HG03565 (cell line): ENCODE measurements at regions not wholly inside any gene's neighbourhood (a gene's known extent, or its start where the extent isn't known, plus 50 kb on each side); places are given as distances from the start of the nearest gene placed in this dataset.

Source experiments
- ATAC-seq: cut with Tn5 transposase; IDR thresholded peaks from one replicate; pipeline ENCODE4 v1.9.1; 2021; ENCODE audit warnings: mild to moderate bottlenecking, moderate library complexity; ENCODE audit not compliant: unreplicated experiment

DNA sequence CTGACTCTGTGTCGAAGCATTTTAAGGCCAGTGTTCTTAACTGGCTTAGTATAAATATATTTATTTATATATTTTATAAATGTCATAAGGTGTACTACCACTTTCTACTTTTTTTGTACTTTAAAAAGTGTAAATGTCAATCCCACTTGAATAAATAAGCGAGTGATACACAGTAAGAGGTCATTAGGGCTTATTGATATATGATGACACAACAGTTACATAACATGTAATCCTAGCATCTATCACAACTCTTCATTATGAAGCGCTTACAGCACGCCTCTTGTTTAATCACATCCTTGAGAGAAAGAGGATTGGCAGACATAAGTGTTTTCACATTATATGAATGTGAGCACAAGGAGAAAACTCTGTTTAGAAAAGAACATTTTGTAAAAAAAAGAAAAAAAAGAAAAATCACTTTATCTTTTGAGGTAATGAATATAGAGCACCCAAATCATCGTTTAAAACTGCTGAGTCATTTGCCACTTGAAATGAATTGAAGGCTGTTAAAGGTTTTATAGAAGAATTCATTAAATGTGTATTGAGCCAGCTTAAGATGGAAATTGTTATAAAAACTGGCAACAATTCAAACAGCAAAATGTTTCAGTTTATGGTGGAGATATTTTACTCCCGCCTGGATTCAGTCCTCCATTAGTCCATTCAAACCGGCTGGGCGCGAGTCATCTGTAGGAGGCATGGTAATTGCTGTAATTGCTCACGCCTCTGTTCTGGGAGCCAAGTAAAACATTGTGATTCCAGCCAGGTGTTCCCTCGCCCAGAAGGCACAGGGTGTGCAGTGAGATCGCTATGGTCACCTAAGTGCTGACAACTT is 627.3 kb upstream of the KIRREL3 start:
- no peak for ATAC-seq

DNA sequence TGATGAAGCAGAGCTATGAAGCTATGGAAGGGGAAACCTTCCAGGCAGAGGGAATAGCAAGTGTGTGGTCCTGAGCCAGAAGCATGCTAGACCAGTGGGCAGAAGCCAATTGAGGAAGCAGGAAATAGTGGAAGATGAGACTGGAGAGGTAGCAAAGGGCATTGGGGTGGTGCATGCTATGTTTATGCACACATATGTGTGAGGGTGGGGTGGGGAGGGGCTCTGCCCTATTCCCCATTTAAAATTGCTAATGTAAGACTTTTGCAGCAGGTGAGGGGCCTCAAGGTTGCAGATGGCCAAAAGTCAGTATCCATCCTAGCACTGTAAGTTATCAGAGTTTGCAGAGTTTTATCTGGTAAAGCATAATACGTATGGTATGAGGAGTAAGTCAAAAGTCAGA is 626.6 kb upstream of the KIRREL3 start:
- ATAC-seq: no peak

DNA sequence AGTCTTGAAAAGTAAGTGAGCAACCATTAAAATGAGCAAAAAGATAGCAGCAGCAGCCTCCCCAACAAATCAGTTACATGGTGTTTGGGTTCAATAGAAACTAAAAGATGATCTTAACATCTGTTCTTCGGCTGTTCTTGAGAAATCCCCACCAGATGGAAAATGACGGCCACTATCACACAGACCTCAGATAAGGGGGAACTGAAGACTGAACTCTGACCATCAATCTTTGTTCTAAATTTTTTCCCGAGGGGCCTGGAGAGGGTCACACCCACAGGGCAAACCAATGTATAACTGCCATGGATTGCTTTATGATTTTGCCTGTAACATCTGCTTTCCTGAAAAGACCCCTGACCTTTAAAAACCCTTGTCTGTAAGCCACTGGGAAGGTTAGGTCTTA is 624.8 kb upstream of the KIRREL3 start:
- ATAC-seq: no peak

DNA sequence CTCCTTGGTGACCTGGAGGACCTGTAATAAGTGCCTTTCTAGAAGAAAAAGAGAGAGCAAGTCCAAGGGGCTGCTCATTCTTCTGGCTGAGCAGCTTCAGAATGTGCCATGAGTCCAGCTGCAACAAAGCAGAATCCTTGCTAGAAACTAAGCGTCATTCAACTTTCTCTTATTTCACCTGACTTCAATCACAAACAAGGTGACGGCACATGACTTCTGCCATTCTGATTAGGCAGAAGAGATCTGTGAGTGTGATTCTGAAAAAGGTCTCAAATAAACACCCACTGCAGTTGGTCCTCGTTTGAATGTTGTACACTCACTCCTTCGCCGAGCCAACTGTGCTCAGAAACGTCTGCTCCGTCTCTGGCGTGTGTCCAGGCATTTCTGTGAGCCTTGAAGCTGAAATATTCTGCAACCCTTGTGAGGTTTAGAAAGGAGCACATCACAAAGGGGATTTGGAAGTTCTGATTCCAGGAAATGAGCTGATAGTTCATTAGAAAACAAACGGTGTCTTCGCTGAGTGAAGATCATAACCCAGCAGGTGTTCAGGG is 623.8 kb upstream of the KIRREL3 start:
- ATAC-seq: no peak

DNA sequence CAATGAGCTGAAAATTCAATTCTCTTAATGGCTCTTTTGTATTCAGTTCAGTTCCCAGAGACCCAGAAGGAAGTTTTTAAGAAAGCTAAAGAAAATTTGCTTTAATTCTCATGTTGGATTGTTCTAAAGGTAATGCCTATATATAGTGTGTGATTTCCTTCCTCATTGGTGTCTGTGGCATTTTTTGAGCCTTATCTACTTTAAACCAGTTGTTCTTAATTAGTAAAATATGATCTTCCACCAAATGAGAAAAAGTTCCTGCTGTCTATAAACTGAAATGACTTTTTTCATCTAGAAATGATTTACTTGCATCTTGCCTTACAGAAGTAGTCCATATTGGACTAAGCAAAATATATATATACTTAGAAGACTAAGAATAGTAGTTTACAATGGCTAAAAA is 622.1 kb upstream of the KIRREL3 start:
- ATAC-seq: no peak

DNA sequence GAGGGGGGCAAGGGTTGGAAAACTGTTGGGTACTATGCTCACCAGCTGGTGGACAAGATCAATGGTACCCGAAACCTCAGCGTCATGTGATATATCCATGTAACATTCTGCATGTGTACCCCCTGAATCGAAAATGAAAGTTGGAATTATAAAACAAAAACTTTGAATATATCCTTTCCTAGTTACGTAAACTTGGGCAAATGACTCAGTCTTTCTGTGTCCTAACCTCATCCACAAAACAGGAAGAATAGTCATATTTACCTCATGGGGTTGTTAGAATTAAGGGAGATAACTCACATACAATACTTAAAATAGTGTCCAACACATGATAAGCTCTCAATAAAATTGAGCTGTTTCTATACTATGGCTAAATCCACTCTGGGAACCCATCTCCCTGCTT is 620.1 kb upstream of the KIRREL3 start:
- no peak for ATAC-seq

DNA sequence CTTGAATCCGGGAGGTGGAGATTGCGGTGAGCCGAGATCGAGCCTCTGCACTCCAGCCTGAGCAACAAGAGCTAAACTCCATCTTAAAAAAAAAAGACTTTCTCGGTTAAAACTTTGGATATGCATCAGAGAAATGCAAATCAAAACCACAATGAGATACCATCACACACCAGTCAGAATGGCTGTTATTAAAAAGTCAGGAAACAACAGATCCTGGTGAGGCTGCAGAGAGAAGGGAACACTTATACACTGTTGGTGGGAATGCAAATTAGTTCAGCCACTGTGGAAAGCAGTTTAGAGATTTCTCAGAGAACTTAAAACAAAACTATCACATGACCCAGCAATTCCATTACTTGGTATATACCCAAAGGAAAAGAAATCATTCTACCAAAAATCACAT is 619.4 kb upstream of the KIRREL3 start:
- no peak for ATAC-seq

DNA sequence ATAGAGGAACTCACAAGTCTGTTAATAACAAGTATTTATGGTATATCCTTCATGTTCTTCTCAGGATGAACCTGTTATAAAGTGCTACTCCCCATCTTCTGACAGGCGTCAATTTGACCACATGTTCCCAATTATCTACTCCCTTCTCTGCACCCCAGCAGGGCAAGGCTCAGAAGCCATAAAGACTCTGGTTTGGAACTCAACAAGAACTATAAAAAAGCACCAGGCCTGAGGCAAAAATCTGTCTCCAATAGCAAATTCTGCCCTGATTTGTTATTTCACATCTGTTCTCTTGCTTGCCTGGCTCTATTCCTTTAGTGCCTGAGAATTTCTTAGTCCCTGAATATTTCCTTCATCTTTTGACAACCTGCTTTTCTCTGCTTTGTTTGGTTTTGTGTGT is 618.2 kb upstream of the KIRREL3 start:
- ATAC-seq: no peak

DNA sequence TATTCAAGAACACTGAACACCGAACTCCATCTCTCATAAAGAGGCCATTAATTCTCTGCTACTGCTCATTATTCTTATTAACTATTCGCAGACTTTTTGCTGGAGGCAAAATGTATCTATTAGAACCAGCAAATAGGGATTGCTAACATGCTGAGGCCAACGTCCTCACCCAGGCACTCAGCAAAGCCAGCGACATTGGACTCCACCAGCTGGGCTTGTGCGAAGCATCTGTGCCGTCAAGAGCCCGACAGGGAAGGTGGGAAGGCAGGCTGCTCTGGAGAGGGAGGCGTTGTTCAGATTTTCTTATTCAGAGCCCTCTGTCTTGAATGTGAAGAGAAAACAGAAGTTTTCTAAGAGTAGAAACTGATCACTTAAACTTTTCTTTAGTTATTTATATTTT is 615.6 kb upstream of the KIRREL3 start:
- ATAC-seq: no peak

DNA sequence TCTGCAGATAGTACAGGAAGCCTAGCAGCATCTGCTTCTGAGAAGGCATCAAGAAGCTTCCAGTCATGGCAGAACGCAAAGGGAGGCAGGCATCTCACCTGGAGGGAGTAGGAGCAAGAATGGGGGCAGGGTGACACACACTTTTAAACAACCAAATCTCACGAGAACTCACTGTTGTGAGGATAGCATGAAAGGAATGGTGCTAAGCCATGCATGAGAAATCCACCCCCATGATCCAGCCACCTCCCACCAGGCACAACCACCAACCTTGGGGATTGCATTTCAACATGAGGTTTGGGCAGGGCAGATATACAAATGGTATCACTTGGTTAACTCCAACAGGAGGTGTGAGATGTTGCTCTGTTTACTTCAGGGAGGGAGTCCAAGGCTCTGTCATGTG is 612.0 kb upstream of the KIRREL3 start:
- ATAC-seq: no peak

DNA sequence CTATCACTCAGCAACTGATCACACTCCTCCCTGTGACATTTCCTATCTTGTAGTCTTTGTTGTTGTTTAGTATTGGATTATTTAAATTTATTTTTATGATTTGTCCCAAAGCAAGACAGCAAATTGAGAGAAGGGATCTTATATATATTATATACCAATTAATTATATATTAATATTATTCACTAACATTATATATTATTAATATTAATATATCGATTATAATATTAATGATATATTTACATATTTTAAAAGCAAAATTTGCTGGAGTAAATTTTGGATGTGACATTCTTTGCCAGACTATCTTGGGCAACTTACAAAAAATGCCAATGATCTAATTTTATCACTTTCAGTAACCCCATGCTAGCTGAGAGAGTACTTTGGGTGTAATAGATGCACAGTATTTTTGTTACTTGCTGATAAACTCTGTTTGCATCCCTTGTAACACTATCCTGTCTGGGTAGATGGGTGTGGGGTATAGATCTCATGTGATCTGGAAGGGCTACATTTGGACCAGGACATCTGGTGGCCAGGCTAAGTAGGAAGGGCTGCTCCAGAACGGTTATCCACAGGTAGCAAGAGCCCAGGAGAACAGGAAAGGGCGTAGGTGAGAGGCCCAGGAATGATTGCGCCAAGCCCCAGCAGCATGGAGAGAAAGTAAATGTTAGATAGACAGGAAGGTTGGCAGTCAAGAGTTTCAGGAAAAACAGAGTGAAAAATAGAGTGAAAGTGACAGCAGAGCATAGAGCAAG is 608.6 kb upstream of the KIRREL3 start:
- no peak for ATAC-seq

DNA sequence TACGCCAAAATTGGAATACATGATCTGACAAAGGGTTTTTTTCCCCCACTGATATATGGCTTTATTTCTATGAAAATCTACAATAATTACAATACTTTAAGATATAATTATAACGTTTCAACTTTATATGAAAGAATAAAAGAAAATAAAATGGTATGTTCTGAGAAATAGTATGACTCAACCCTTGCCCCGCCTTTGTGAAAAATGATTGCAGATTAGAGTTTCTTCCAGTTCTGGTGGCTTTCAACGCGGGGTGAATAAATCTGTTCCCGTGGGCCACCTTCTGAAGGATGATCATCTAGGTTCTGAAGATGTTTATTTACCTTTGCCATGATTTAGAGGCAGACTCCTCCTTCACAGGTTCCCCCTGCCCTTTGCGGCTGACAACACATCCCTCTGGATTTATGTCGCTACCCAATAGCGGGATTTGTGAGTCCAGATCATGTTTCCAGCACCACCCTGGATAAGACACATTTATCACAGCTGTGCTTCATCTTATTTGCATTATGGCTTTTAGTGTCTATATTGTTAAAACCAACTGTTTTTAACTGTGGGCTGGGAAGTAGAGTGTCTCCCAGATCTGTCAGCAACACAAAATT is 607.0 kb upstream of the KIRREL3 start:
- no peak for ATAC-seq

DNA sequence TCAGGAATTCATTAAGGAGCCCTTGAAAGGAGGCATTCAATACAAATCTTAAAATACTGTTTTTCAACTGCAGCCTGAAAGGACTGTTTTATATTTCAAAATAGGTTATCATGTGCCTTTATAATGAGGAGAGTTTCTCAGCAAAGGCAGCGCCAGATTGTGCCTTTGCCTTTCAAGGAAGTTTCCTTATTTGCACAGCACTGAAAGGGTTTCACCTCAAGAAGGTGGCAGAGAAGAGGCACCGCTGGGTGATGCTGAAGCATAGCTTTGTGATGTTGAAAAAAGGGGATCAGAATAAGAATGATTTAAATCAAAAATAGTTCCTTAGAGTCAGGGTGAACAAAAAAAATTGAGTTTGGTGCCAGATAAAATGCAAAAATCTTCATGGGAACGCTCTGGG is 601.0 kb upstream of the KIRREL3 start:
- no peak for ATAC-seq

DNA sequence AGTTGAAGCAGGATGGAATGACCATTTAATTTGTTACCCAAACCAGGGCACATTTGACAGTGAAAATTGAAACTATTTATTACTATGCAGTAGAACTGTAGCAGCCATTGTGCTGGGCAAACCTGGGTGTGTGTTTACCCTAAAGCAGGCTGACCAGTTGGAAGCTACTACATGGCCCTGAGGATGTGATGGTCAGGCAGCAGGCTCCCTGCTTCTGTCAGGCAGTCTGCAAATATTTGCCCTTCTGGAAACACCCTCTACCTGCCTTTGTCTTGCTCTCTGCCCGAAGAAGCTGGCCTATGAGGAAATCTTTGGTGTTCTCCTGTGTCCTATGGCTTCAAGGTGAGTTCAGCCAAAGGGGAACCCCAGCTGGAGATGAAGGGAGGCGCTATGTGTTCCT is 600.1 kb upstream of the KIRREL3 start:
- ATAC-seq: no peak

DNA sequence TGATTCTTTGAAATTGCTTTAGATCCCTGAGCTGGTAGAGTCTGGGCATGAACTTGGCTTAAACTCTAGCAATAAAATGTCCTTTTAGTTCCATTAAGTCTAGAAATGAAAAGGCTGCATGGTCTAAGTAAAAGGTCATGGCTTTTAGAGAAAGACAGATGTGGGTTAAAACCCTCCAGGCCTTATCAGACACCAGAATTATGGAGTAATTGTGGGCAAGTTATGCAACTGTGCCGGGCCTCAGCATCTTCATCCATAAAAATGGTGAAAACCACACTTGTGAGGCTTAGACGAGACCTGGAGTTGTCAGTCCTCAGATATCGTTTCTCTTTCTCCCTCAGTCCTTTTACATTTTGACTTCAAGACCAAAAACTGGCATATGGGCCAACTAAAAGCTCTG is 597.9 kb upstream of the KIRREL3 start:
- ATAC-seq: no peak

DNA sequence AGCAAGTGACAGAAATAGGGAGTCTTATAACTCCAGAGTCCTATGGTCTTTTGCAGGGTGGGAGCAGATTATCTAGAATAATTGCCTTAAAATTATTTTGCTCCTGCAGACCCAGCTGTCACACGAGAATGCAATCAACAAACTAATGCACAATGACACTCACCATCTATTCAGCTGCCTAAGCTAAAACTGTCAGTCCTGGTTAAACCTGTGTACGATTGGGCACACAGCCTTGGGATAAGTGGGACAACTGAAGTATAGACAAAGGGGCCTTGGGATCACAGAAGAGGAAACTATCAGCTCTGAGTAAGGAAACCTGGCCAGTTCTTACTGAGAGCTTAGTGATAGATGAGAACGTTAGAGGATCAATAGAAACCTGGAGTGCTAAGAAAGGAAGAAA is 595.9 kb upstream of the KIRREL3 start:
- ATAC-seq: no peak

DNA sequence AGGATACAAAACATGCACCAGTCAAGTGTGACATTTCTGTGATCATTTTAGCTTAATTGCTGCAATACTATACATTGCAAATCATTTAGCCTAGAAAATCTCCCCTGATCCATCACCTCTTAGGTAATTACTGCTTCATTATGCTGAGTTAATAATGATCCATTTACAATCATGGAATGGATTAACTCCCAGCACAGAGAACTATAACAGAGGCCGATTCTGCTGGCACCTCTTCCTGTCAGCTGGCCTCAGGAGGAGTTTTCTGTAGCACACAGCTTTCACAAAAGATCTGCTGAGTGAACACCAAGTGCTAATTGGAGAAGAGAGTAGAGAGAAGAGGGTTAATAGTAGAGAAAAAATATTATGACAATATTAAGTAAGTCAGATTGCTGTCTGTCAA is 591.8 kb upstream of the KIRREL3 start:
- ATAC-seq: no peak

DNA sequence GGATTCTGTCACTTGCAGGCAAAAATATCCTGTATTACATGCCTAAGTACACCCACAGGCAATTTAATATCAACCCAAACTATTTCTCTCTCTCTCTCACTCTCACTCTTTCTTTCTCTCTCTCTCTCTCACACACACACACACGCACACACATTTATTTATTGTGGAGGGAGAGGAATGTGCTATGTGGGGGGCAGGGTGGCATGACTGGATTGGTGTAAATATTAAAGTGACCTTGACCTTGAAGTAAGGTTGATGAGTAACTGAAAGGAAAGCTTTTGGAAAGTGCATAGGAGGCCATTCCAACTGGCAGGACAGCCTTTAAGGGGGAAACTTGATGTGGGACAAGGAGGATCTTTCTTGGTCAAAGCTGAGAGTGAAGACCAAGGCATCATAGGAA is 589.7 kb upstream of the KIRREL3 start:
- no peak for ATAC-seq

DNA sequence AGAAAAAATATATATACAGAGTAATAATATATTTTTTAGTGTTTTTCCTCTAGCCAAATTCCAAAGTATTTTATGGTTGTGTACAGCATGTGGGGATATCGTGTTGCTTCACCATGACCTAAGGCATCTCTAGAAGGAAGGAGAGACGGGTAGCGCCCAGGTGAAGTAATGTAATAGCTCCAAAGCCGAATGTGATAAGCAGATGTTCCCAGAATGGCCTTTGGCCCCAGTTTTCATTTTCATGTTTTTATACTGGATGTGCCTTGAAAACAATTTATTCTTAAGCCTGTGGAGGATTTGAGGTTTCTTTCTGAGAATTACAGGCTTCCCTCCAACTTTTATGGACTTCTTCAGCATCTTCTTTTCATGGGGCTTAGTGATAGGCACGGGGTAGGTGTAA is 587.9 kb upstream of the KIRREL3 start:
- ATAC-seq: no peak

DNA sequence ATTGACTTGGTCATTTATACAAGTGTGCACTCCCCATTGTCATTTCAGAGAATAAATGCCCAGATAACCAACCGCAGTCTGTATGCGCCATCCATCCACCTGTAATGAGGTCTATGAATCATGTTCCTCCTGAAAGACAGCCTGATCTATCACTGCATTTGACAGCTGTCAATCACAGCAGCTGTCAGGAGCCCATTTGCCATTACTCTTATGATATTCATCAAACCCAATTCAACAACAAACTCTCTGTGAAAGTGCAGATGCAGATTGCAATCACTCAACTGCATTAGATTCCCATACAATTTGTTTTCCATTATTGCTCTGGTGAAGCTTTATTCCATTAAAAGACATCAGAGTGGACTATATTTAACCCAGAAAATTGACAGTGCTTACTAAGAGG is 586.9 kb upstream of the KIRREL3 start:
- no peak for ATAC-seq

DNA sequence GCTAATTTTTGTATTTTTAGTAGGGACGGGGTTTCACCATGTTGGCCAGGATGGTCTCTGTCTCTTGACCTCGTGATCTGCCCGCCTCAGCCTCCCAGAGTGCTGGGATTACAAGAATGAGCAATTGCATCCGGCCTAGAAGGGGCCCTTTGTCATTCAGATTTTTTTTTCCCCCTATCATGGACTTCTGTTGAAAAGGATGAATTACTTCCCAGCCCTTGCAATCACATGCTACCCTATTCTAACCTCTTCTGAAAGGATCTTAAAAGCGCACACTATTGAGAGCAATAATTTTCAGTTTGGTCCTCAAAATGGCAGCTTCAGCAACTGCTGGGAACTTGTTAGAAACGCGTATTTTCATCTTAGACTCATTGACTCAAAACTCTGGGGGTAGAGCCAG is 575.6 kb upstream of the KIRREL3 start:
- ATAC-seq: no peak

DNA sequence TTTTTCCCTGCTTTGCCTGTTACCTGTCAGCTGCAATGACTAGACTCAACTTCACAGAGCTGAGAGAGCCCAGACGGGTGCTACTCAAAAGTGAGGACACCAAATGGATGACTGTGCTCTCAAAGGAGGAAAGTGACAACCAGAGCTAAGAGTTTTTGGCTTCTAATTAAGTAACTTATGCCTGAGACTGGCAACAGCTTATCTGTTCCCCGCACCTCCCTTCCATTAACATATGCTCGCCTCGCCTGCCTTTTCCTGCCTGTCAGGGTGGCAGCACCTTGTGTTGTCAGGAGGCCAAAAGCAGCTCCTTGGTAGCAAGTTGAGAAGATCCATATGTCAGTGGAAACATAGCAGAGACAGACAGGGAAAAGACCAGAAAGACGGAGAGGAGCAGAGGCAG is 573.9 kb upstream of the KIRREL3 start:
- no peak for ATAC-seq
